GM19324 (cell line): ENCODE measurements at regions not wholly inside any gene's neighbourhood (a gene's known extent, or its start where the extent isn't known, plus 50 kb on each side); places are given as distances from the start of the nearest gene placed in this dataset.
A peak's percentile ranks its signal among the peaks of the same experiment; 100 is the strongest.

ENCODE experiments used
- ATAC-seq: cut with Tn5 transposase; IDR thresholded peaks from one replicate; pipeline ENCODE4 v1.9.1; 2021; ENCODE audit warnings: mild to moderate bottlenecking, moderate library complexity; ENCODE audit not compliant: unreplicated experiment, low FRiP score

DNA sequence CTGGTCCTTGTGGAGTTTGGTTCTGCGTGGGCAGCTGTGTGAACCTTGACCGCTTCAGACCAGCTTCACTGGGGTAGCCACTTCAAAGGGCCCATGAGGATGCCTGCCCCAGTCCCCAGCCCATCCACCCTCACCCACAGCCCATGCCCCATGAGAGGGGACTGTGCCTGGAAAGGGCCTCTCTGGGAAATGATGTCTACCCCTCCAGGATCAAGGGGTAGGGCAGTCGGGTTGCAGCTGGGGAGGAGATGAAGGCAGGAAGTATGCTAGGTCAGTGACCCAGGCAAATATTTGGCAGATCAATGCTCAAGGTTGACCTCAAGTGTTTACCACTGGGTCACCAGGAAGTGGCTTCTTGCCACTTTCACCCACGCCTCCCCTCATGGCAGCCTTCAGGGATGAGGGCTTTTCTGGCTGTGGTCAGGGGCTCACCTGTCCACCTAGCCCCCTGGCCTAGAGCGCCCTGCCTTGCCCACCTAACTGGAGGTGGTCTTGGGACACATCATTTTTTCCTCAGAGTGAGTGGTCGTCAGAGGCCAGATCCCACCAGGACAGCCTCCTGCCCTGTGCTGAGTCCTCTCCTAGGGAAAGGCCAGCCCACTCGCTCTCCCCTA lies 109.5 kb downstream of the SNX5 start:
- ATAC-seq, result no peak

- ATAC-seq, result no peak
Measured at GRCh38 chr20:17858450-17859001, 110.1 kb downstream of the SNX5 start.

- no peak for ATAC-seq
Measured at GRCh38 chr20:17857639-17858449, 110.8 kb downstream of the SNX5 start.

DNA sequence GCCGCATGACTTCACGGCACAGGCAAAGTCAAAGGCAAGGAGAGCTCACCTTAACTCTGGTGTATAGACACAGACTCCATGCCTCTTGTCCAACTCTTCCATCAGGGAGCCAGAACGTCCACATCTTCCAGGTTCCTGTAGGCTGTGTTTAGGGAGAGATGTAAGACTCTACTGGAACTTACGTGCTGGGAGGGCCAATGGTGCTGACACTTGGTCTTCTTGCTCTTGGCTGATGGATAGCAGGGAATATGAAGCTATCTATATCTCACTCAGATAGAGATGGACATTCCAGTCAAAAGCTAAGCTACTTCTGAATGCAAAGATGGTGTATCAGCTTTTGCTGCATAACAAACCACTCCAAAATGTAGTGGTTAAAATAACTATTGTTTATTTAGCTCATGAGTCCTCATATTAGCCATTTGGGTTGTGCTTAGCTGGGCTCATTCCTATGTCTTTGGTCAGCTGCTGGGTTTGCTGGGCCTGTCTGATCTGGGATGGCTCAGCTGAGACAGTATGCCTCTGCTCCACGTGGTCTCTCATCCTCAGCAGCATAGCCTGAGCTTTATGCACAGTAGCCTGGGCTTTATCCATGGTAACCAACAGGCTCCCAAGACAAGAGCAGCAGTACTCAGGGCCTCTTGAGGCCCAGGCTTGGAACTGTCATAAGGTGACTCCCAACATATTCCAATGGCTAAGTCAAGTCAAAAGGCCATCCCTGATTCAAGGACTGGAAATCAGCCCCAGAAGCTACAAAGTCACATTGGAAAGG lies 111.6 kb downstream of the SNX5 start:
- no peak for ATAC-seq

DNA sequence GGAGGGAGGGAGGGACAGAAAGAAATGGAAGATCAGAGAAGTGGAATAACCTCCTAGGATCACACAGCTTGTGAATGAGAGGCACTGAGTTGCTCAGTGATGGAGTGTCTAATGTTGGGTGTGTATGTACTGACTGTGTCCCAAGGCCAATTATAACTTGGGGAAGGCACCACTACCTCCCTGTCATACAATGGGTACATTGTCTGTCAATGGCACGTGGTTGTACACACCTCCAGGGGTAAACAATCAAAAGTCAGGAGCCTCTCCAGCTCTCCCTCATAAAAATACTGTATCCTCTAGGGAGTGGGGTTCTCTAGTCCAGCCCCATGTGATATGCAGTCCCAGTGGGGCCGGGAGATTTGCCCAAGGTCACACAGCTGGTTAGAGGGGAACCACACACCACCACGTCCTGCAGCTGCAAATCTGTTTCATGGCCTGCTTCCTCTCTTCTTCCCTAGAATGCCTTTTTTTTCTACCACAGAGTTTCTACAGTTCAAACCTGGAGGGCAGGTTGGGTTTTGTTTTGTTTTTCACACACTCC lies 112.5 kb downstream of the SNX5 start:
- peak; percentile 83 for ATAC-seq

- ATAC-seq, result no peak
Measured at GRCh38 chr20:17854307-17854903, 114.2 kb downstream of the SNX5 start.

DNA sequence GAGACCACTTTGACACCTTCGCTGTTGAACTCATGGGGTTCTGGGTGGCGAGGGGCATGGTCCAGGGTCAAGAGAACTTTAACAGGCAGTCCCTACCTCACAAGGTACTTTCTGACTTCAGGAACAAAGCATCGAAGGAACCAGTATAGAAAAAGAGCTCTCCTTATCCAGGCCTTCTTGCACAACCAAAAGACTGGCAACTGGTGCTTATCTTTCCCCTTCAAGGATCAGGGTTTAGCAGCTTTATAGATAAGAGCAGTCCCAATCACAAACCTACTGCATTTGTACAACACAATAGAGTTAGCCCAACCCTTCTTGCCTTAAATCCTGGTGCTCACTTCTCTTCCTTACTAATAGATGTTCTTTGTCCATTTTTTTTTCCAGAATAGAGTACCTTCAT lies 116.3 kb downstream of the SNX5 start:
- no peak for ATAC-seq

- no peak for ATAC-seq
Measured at GRCh38 chr20:17850684-17851026, 117.9 kb downstream of the SNX5 start.

DNA sequence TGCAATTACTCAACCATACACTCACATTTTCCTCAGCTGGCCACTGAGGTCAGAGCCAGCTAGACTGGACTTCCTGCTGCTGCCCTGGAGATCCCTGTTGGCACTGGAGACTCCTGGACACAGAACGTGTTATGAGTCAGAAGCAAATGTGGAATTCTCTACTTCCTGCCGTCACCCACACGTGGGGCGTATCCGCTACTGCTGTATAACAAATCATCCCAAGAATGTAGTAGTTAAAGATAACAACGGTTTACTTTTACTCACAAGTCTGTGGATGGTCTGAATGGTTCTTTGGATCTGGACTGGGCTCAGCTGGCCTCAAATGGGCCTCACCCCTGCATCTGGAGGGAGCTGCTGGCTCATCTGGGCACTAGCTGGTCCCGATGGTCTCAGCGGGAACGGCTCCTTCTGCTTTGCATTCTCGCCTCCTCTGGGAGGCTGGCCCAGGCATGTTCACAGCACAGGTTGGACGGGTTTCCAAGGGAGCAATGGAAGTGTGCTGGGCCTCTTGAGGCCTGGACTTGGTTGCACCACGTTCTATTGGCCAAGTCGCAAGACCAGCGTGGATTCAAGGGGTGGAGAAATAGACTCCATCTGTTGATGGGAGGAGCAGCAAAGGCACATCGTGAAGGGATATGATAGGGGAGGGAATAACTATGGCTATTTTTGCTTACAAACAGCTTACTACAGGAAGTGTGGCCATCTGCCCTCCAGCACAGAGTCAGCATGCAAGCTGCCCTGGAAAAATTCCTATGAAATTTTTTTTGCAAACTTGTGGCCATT lies 118.5 kb downstream of the SNX5 start:
- no peak for ATAC-seq

DNA sequence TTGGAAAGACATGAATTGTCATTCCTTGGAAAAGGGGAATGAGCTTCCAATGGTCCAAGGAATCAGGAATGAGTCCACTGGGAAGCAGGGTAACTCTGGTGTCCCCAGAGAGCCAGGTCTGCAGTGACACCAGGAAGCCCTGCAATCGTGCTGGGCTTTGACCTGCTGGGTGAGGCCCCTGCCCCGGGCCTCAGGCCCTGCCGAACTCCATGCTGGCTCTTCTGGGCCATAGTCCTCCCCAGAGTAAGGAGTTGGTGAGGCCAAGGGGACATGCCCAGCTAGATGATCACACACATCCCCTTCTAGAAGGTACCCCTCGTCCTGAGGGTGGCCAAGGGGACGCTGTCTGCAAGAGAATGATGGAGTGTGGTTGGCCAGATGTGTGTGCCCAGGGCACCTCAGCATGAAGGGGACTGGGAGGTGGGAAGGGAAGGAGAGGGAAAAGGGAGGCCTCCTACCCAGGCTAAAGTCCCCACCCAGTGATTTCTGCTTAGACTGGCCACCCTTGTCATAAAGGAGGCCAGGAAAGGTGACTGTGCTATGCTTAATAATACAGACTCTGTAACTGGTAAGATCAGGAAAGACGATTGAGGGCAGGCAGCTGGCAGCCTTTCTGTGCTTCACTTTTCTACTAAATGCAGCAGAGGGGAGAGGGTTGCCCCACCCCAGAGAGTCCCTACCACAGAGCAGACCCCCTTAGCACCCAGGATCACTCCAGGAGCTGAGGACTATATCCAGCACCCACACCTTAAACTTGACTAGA lies 119.3 kb downstream of the SNX5 start:
- ATAC-seq, result no peak

DNA sequence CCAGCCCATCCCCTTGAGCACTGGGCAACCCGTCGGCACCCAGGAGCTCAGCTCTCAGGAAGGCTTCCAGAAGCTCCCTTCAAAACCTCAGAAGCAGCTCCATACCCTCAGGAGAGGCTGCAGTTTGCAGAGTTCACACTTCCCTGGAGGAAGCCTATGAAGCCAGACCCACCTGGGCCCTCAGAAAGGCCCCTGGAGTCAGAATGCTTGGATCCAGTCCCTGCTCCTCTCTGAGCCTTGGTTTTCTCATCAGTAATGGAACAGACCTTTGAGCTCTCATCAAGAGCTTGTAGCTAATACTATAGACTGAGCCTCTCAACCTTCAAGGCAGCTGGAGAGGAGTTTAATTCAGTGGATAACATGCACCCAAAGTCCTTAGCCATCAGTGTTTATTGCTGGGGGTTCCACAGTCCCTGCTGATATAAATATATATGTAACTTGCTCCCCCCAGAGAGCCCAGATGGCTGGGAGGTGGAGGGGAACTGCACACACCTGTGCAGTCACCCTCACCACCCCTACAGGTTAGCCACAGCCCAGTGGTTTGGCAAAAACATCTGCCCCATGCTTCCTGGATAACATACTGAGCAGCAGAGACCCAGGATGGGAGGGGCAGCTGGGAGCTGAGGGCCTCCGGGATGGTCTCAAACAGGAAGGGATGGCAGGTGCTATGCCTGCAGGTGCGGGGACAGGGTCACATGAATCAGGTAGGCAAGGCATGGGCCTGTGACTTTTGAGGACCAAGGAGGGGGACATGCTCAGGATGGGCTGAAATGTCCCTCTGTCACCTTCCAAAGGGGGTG lies 120.1 kb downstream of the SNX5 start:
- ATAC-seq, result no peak

DNA sequence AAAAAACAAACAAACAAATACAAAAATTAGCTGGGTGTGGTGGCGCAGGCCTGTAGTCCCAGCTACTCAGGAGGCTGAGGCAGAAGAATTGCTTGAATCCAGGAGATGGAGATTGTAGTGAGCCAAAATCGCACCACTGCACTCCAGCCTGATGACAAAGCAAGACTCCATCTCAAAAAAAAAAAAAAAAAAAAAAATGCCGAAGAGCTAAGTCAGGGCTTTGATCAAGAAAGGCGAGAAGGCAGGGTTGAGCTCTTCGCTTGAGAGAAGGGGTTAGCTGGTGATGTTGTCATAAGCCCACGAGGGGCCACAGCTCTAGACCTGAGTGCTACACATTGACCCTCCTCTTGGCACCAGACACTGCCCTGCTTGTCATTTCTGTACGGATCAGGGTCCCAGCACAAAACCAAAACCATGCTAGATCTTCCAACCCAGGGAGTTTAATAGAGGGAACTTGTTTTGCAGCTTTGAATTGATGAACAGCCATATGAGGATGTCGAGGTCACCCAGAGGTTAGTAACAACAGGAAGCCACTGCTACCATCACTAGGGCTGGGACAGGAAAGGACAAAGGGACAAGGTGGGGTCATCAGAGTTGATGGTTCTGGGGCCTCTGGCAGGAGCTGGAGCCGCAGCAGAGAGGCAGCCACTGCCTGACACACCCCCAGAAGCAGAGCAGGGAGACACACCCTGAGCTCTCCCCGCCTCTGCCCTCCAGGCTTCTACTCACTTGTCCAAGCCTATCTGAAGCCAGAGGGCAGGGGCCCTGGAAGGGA lies 122.7 kb downstream of the SNX5 start:
- no peak for ATAC-seq

GRCh38 chr20:17844549-17845298 lies 123.9 kb downstream of the SNX5 start:
- no peak for ATAC-seq

DNA sequence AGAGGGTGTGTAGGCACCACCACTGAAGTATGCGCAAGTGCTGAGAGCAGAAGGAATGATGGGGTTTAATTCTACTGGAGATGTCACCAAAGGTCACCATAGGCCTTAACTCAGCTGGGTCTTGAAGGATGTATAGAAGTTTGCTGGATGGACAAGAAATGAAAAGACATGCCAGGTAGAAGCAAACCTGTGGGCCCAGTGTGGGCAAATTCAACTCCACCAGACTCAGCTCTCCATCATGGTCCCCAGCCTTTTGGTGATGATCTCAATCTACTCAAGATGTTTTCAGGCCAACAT lies 124.5 kb downstream of the SNX5 start:
- ATAC-seq, result no peak

DNA sequence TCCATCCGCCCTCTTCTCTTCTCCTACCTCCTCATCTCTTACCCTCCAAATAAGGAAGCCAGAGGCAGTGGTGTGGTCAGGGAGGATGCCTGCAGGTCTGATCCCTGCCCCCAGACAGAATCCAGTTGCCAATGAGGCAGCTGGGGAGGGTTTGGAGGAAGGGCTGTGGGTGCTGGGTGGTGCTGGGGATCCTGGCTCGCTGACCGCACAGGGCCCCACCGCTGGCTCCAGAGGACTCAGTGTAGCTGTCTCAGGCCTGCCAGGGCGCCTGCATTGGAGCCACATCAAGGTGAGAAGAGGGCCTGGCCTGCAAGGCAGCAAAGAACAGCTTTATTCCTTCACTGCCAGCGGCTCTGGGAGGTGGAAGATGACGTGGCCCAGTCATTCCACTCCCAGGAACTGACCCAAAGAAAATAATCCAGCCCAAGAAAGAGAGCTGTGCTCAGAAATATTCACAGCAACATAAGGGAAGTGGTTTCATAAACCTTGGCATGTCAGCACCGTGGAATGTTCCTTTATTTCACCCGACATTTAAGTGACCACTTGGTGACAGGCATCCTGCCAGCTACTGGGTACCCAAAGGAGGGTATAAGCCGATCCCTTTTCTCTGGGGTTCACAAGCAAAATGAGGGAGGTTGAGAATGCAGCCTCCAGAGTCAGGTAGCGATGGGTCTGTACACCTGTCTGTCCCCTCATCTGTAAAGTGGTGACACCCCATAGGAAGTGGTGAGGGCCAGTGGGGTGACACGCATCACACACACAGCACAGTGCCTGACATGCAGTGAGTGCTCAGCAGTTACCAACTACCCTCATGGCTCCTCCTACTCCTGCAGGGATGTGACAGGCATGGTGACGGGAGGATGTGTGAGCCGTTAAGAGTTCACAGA lies 125.1 kb downstream of the SNX5 start:
- no peak for ATAC-seq

GRCh38 chr20:17841751-17842215 lies 126.8 kb downstream of the SNX5 start:
- no peak for ATAC-seq
